Globus pallidus (tissue), 1 donor: ENCODE measurements at regions not wholly inside any gene's neighbourhood (a gene's known extent, or its start where the extent isn't known, plus 50 kb on each side); places are given as distances from the start of the nearest gene placed in this dataset.
"Not testable (repeated sequence)": the region's sequence is repeated elsewhere in the genome, so short reads cannot be mapped to it uniquely, and the experiment has no call there.

Experiments
- DNase-seq: peaks from one replicate; pipeline ENCODE4 v3.0.0-alpha.2; 2015; ENCODE audit warnings: low spot score

DNA sequence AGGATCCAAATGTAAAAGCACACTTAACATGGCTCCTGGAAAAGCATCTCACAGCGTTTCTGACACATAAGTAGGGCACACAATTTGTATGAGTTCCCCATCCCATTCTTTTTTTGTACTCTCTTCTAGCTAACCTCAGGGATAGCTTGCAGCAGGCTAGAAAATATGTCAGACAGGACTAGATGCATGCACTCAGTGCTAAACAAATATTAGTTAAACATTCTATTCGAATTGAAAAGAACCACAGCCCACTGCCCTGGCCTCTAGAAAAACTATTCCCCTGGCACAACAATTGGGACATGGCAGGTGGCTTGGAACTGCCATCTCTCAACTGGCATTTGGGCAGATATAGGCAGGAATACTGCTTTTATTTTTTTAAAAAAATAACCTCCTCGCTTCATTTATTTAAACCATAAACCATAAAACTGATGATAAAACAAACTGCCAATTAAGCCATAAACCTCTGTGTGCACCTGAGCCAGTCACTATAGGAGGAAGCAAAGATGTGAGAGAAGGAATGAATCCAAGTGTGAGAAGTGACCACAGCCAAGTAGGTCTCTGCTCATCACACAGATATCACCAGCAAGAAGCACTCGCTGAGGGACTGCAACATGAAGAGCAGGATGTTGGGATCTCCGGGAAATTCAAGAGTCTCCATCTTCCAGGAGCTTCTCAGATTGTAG is 394.1 kb downstream of the NEBL start:
- no peak for DNase-seq

DNA sequence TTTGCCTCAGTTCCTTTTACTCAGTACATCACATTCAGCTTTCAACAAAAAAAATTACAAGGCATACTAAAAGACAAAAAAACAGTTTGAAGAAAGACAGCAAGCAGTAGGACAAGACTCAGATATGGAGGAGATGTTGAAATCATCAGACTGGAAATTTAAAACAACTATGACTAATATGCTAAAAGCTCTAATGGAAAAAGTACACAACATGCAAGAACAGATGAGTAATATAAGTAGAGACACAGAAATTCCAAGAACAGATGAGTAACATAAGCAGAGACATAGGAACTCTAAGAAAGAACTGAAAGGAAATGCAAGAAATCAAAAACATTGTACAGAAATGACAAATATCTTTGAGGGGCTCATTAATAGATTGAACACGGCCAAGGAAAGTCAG is 402.6 kb downstream of the NEBL start:
- DNase-seq = no peak

DNA sequence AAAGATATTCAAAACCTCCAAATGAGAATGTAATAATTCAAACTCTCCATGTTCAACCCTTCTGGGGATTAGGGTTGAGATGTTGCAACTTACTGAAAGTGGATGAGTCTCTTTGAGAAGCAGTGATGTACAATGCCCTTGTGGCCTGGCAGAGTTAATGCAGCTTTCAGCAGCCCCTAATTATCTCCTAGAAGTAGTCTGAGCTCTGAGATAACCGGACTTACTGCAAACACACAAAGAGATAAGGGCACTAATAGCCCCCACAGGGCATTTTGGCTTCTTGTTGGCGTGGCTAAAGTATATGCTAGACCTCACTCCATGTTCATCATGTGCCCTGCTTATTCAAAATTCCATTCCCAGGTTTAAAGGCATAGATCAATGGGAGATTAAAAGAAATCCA is 404.7 kb downstream of the NEBL start:
- no peak for DNase-seq

DNA sequence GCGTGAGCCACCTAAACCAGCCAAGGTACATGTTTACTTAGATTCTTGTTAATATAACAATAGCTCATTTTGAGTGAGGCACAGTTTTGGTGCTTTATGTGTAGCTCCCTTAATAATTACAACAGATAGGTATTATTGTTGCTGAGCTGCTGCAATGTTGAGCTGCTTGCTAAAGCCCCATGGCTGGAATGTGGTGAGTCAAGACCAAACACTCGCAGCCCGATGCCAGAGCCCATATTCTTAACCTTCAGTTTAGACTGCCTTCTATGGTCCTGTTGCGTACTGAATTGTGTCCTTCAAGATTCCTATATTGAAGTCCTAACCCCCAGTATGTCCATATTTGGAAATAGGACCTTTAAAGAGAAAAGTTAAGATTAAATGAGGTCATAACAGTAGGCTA is 407.1 kb downstream of the NEBL start:
- DNase-seq = no peak

DNA sequence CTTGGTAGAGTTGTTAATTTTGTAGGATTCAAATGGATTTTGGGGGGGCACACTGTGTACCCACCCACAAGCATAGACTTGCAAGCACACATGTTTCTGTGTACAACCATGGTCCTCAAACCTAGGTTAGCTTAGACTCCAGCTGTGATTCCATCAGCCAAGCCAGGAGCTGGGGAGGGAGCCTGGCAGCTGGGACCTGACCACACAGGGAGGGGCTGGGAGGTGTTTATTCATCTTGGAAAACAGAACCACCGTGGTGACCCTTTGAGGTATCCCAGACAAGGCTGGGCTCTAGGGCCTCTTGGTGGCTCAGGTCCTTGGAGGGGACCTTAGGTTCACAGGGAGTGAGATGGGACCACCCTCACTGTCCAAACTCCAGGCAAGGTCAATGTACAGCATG is 410.3 kb downstream of the NEBL start:
- no peak for DNase-seq

DNA sequence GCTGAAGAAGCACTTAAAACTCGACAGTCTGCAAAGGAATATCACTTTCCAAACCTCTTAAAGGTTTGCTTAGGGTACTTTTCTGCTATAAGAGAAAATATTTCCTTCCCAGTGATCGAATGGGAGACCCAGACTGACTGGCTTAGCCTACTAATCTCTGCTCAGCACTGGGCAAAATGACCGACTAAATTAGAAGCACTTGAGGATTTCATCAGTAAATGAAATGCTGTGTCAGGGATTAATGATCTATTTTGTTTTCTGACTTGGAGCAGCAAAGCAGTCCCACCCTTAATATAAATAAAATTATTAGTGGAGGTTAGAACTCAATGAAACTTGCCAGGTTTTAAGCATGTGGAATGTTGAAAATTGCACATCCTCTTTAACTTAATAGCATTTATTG is 411.6 kb downstream of the NEBL start:
- no peak for DNase-seq

DNA sequence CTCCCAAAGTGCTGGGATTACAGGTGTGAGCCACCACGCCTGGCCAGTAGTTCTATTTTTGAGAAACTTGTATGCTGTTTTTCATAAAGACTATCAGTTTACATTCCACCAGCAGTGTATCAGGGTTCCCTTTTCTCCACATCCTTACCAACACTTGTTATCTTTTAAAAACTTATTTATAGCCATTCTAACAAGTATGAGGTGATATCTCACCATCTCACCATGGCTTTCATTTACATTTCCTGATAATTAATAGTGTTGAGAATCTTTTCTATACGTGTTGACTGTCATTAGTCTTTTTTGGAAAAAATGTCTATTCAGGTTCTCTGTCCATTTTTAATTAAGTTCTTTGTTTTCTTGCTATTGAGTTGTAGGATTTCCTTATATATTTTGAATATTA is 416.1 kb downstream of the NEBL start:
- no peak for DNase-seq

DNA sequence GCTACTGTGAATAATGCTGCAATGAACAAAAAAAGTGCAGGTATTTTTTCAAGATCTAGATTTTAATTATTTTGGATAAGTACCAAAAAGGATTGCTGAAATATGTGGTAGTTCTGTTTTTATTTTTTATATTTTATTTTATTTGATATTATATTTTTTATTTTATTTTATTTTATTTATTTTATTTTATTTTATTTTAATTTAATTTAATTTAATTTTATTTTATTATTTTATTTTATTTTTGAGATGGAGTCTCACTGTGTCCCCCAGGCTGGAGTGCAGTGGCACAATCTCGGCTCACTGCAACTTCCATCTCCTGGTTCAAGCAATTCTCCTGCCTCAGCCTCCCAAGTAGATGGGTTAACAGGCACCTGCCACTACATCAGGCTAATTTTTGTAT is 416.5 kb downstream of the NEBL start:
- DNase-seq = not testable (repeated sequence)

DNA sequence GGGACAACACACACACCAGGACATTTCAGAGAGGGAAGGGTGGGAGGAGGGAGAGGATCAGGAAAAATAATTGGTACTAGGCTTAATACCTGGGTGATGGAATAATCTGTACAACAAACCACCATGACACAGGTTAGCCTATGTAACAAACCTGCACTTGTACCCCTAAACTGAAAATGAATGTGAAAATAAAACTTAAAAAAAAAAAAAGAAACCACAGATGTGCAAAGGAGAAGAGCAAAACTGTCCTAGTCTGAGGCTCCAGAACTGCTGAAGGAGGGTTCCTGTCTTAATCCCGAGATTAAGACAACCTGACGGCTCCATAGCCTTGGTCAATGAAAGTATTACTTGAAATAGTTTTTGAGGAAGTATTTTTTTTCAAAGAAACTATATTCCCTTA is 423.0 kb downstream of the NEBL start:
- no peak for DNase-seq

DNA sequence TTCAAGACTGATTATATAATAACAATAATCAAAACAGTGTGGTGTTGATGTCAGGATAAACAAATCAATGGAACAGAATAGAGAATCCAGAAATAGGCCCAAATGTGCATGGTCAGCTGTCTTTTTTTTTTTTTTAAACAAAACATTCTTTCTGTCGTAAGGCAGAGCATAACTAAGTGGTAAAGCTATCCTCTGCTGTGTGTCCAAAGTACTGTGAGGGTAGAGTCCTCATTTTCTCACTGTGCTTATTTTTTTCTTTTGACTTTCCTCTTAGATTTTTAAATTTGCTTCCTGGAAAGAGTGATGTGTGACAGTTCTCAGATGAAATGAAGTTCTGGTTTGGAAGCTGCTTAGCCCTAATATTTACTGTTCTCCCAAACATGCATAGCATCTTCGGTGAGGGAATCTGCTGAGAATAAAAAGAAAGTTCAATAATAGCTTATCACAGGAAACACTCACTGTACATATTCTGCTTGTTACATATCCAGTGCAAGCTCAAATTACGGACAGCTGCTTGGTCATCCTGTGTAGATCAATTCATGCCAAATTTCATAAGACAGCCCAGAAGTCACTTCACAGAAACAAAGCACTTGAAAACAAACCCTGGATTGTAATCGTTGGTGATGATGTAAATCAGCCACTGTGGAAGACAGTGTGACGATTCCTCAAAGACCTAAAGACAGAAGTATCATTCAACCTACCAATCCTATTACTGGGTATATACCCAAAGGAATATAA is 423.9 kb downstream of the NEBL start:
- peak; percentile 11 for DNase-seq

DNA sequence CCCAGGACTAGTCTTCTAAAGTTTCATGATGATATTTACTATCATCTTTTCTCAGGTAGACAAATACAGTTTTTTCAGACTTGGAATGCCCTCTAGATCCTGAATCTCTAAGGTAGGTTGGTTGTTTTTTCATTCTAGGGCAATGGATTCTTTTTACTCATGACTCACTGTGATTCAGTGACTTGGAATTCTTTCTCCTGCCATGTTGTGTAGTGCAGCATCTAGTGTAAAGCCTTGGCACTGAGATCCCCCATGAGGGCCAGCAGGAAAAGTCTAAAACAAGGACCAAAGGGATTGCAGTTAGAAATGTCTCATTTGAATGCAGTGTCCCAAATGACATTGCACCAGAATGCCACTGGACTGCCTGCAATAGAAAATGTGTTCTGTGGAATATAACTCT is 430.4 kb downstream of the NEBL start:
- DNase-seq = no peak

DNA sequence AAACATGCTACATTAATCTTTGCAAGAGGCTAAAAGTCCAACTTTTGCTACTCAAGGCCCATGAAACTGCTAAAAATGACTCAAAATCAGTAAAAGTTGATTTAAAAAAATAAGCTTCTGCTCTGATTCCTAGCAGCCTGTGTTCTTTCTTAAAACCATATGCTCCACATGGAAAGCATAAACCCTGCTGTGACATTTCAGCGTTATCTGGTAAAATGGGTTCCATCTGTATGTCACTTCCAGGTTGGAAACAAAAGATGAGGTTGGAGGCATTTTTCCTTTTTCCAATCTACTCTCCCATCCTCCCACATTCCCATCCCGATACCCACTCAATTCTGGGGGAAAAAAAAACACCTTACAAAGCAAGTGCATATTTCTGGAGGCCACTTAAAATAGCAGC is 439.5 kb downstream of the NEBL start:
- DNase-seq = no peak

DNA sequence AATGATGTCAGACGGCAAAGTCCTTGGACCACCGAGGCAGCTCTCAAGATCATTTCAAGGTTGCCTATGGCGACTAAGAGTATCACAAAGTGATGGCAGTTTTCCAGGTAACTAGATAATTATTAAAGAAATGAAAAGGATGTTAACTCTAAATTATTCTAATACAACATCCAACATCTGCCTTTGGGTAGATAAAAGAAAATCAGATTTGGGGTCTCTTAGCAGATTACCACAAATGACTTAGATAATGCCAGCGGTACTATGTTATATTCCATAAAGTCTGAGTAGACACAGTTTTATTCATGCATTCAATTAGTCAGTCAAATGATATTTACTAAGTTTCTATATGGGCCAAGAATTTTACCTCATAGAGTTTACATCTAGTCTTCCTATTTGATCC is 441.3 kb downstream of the NEBL start:
- no peak for DNase-seq

DNA sequence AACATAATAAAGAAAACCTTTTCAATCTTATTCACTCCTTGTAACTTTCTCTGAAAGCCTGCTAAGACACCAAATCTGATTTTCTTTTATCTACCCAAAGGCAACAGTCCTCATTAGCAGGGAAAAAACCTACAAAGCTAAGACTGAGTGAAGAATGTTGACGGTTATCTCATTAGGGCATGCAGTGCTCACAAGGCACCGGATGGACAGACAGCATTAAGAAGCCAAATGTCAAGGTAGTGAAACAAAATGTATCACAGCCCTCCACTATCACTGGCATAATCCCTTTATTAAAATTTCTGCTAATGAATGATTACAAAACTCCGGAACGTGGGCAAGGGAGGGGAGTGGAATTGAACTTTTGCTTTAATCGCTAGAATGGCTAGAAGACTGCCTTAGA is 442.8 kb downstream of the NEBL start:
- DNase-seq = no peak

DNA sequence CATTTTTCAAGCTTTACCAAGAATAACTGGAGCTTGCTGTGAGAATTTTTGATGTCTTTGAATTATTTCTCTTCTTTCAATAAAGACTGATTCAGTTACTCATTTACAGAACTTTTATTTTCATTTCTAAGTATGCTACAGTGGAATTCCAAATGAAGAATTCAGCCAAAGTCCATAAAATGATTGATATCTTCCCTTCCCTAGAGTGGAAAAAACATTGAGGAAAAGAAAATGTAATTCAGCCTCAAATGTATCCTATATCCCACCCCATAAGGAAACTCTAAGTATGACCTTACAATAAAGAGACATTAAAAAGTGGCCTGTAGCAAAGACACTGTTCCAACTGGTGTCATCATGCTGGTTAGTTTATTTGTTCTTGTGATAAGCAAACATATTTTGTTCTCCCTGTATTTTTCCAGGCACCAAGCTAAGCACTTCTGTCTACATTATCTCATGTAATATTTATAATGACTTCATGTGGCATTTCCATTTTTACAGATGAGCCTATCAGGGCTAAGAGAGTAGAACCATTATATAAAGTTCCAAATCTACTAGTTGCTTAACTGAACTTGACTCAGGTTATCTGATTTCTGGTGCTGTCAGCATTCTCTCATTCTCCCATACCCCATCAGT is 450.4 kb downstream of the NEBL start:
- DNase-seq = no peak

DNA sequence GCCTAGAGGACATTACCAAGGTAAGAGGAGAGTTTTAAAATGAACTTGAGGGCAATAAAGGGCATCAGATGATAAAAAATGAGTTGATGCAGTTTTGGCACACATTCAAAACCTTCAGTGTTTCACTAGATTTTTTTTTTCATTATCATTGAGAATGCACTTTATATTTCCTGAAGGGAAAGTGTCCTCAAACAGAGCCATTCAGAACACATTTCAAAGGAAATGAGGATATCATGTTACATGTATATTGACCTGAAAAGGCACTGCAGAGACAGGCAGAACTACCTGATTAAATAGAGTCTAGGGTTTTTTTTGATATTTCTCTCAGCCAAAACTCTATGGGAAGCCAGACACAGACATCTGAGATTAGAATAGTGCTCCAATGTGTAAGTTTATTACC is 454.0 kb downstream of the NEBL start:
- DNase-seq = no peak

DNA sequence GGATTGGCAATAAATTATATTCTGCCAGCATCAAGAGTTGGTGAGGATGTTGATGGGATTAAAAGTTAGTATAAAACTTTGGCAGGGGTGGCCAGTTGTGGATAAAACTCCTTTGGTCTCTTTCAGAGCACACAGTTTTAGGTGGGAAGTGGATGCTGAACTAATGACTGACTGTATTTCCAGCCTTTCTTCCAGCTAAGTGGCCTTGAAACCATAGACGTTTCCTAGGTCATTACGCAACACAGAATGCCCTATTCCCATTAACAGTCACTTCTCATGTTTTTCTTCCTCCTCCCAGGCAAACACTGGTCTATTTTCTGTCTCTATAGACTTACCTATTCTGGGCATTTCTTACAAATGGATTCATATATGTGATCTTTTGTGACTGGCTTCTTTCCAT is 467.4 kb downstream of the NEBL start:
- no peak for DNase-seq

DNA sequence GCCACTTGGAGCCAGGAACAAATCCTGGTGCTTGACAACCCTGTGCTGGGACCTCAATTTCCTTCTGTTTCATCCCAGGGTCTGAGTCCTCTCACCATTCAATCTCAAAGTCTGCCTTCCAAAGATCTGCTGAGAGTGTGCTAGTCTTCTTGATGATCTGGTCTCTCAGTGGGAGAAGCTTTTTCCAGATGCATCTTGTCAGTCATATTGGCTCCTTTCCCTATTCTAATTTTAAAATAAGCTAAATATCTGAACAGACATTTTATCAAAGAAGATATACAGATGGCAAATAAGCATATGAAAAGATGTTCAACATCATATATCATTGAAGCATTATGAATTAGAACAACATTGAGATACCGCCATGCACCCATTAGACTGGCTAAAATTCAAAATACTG is 469.3 kb downstream of the NEBL start:
- DNase-seq = no peak

DNA sequence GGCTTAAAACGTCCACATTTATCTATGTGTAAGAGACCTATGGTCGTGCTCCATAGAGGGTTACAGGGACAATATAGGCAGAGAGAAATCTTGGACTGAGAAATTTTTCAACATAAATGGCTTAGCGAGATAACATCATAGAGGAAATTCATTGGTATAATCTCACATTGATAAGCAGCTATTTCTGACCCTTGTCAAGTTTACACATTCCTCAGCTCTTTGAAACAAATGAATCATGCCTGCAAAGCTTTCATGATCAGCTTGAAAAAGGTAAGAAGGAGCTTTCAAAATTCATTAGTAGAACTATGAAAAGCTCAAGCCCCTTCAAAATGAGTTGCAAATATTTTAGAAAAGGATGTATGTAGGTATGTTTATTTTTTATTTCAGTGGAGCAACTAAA is 478.8 kb downstream of the NEBL start:
- DNase-seq = no peak

DNA sequence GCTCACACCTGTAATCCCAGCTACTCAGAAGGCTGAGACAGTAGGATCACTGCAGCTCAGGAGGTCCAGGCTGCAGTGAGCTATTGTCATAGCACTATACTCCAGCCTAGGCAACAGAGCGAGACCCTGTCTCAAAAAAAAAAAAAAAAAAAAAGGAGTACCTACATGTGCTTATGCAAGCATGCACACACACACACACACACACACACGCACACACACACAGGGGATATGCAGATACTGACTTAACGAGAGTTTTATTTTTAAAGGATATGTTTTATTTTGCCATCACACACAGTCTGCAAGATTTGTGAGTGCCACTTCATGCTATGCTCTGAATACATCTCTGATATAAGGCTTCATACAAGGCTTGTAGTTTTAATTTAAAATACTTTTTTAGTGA is 479.3 kb downstream of the NEBL start:
- no peak for DNase-seq

DNA sequence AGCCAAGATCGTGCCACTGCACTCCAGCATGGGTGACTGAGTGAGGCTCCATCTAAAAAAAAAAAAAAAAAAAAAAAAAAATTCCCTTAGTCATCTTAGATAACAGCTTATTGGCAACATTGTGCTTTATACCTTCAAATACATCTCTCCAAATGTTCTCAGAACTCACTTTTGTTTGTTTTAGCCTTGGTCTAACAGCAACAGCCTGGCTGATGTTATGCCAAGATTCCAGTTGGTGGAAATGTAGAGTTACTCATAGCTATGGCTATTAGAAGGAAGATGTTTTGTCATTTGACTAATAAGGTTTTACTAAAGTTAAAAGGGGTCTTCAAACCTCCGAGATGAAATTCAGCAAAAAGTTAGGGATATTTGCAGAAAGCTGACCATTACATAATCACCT is 481.4 kb downstream of the NEBL start:
- no peak for DNase-seq

DNA sequence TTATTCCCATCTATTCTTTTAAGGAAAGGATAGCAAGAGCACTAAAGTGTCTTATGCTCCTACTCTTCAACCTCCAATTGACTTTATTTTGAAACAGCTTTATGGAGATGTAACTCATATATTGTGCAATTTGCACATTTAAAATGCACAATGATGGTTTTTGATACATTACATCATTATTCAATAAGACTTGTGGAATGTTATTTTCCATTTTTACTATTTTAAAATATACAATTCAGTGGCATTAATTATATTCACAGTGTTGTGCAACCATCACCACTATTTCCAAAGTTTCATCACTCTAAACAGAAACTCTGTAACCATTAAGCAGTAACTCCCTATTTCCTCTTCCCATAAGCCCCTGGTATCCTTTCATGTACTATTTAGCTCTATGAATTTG is 489.8 kb downstream of the NEBL start:
- DNase-seq = no peak

DNA sequence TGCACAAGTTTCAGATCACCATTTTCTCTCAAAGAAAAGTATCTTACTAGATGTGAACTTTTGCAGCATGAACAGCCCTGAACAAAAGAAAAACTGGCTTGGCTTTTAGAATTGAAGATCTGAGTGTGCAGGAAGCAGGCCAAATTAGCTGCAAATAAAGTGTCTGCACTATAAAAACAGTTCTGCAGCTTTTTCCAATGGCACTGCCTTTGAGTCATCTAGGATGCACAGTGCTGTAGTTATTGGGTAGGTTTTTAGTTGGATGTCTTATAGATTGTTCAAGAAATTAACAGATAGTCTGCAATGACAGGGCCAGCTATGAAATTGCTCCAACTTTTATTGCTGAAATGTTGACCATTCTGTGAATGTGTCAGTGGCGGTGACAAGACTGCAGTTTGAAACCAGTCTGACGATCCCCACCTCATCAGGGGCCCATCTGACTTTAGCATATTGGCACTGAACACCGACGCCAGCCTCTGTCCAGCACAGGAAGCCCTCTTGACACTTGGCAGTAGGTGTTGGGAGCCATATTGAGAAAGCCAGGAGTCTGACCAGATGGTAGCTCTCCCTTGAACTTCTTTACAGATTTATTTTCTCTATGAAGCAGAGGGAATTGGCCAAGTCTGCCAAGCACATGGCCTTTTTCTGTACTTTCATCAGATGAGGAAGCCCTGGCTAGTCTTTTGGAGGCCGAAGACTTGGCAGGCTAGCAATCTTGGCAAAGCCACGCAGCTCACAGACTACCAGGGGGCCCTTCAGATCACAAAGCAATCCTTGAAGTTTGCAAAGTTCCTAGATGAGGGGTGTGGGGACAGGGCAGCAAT is 490.6 kb downstream of the NEBL start:
- DNase-seq = peak; percentile 20
